Cardiac muscle cell (in vitro differentiated cells and primary cell): ENCODE measurements at regions not wholly inside any gene's neighbourhood (a gene's known extent, or its start where the extent isn't known, plus 50 kb on each side); places are given as distances from the start of the nearest gene placed in this dataset.
"Not testable (repeated sequence)": the region's sequence is repeated elsewhere in the genome, so short reads cannot be mapped to it uniquely, and the experiment has no call there.

Experiments
- DNase-seq, 2 donors: peaks; one replicate each; pipeline versions ENCODE4 v3.0.0 to v3.0.0-alpha.2; 2010 to 2017; ENCODE audit warnings: low read depth in 1 of 2, low spot score in 1 of 2
- H3K27ac ChIP-seq: fragments of 200-600 bp; sonication (generic); 2 replicates; pipeline ENCODE4 v1.5.1; 2016
- H3K27me3 ChIP-seq: fragments of 200-600 bp; sonication (generic); 2 replicates; pipeline ENCODE4 v1.6.0; 2016; ENCODE audit warnings: control low read depth
- H3K36me3 ChIP-seq: fragments of 200-600 bp; sonication (generic); 2 replicates; pipeline ENCODE4 v1.5.1; 2016; ENCODE audit warnings: control low read depth
- H3K4me1 ChIP-seq: fragments of 200-600 bp; sonication (generic); 2 replicates; pipeline ENCODE4 v1.8.1; 2017; ENCODE audit warnings: low read depth, mild to moderate bottlenecking, mixed run types
- H3K4me3 ChIP-seq: fragments of 200-600 bp; sonication (generic); 2 replicates; pipeline ENCODE4 v1.5.1; 2016; ENCODE audit warnings: mild to moderate bottlenecking
- H3K9me3 ChIP-seq: fragments of 200-600 bp; sonication (generic); 2 replicates; pipeline ENCODE4 v1.5.1; 2017; ENCODE audit warnings: low read depth, mild to moderate bottlenecking, control low read depth
- TF ChIP-seq, protein P1 (sequence below): IDR thresholded peaks from 2 replicates; pipeline ENCODE4 v1.5.1; 2012; ENCODE audit warnings: low read depth, mild to moderate bottlenecking, low read length

DNA sequence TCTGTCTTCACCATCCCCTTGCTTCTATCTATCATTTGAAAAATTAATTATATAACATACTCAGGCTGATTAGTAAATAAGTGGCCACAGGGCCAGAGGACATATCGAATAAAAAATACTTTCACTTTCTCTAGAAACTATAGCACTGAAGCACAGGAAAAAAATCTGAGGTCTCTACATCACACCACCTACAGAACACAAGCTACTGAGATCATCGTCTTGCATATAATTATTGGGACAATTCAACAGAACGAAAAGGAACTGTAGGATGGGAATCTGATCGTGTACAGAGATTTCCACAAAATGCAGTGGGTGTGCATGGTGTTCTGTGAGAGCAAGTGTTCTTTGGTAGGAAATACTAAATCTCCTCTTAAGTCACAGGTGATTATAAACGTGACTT is 289.6 kb upstream of the ERCC4 start:
- Histone ChIP-seq H3K4me1 (no peaks in the 10 kb centered on the region), H3K4me3 (no peak overlapping the region), H3K36me3 (no peaks in the 10 kb centered on the region), H3K27ac (no peak overlapping the region), H3K27me3 (no peaks in the 10 kb centered on the region), H3K9me3 (no peaks in the 10 kb centered on the region)
- DNase-seq = no peak
- TF ChIP-seq, protein P1, sequence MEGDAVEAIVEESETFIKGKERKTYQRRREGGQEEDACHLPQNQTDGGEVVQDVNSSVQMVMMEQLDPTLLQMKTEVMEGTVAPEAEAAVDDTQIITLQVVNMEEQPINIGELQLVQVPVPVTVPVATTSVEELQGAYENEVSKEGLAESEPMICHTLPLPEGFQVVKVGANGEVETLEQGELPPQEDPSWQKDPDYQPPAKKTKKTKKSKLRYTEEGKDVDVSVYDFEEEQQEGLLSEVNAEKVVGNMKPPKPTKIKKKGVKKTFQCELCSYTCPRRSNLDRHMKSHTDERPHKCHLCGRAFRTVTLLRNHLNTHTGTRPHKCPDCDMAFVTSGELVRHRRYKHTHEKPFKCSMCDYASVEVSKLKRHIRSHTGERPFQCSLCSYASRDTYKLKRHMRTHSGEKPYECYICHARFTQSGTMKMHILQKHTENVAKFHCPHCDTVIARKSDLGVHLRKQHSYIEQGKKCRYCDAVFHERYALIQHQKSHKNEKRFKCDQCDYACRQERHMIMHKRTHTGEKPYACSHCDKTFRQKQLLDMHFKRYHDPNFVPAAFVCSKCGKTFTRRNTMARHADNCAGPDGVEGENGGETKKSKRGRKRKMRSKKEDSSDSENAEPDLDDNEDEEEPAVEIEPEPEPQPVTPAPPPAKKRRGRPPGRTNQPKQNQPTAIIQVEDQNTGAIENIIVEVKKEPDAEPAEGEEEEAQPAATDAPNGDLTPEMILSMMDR = no peak

DNA sequence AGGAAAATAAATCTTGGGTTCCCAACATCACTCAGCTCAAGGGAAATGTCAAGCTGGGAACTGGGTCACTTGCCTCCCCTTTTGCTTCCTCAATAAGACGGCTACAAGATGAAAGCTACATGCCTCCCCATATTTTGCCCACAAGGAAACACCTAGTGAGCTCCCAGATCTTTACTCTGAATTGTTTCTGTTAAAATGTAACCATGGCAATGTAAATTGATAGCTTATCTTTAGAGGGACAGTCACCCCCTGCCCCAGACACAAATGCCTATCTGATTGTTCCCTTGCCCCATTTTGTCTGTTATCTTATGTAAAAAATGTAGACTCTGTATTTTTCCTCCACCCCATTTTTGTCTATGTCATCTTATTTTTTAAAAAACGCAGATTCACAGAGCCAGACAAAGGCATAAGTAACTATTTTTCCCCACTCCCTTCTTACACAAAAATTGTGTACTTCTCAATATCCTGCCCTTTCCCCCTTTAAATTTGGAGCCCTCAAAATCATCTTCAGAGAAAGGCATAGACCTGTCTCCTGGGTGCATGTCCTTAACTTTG is 288.7 kb upstream of the ERCC4 start:
- H3K9me3 ChIP-seq = no peaks in the 10 kb centered on the region
- DNase-seq = no peak
- TF ChIP-seq, protein P1 = no peak
- H3K4me3 ChIP-seq = no peak overlapping the region
- H3K36me3 ChIP-seq = no peaks in the 10 kb centered on the region
- no peaks in the 10 kb centered on the region for H3K27me3 ChIP-seq
- H3K27ac ChIP-seq = no peak overlapping the region
- no peaks in the 10 kb centered on the region for H3K4me1 ChIP-seq

DNA sequence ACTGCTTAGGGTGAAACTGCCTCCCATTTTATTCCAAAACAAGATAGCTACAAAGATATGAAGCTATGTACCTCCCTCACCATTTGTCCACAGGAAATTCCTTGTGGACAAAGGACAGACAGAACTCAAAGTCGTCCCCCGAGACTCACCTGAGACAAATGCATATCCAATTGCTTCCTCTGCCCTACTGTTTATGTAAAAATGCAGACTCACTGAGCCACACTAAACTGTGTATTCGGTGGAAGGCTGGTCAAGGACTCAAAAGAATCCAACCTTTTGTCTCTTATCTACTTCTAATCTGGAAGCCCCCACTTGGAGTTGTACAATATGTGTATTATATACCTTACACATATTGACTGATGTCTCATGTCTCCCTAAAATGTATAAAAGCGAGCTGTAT is 288.0 kb upstream of the ERCC4 start:
- H3K27me3 ChIP-seq = no peaks in the 10 kb centered on the region
- H3K4me1 ChIP-seq = no peaks in the 10 kb centered on the region
- no peak overlapping the region for H3K27ac ChIP-seq
- no peaks in the 10 kb centered on the region for H3K36me3 ChIP-seq
- TF ChIP-seq, protein P1 = no peak
- H3K9me3 ChIP-seq = no peaks in the 10 kb centered on the region
- no peak overlapping the region for H3K4me3 ChIP-seq
- DNase-seq = no peak

DNA sequence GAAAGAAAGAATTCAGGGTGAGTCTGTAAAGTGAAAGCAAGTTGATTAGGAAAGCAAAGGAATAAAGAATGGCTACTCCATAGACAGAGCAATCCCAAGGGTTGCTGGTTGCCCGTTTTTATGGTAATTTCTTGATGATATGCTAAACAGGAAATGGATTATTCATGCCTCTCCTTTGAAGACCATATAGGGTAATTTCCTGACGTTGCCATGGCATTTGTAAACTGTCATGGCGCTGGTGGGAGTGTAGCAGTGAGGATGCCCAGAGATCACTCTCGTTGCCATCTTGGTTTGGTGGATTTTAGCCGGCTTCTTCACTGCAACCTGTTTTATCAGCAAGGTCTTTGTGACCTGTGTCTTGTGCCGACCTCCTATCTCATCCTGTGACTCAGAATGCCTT is 287.4 kb upstream of the ERCC4 start:
- H3K27ac ChIP-seq, H3K36me3 ChIP-seq, H3K4me1 ChIP-seq, DNase-seq, H3K9me3 ChIP-seq, H3K27me3 ChIP-seq, H3K4me3 ChIP-seq: not testable (repeated sequence)

DNA sequence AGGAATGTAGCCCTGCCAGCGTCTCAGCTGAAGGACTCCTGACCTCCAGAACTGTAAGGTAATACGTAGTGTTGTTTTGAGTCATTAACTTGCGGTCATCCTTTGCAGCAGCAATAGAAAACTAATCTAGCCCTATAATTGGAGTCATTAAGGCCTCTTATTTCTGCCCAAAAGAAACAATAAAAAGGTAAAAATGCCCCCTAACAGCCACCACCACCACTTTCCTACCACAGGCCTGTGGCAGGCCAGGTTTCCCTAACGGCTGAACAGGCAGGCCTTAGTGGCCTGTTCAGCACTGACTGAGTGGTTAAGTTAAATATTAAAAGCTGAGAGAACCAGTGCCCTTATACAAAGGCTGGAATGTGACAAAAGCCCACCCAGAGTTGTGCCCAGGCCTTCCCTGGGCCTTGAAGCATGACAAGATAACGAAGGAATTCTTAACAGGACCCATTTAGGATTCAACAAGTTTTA is 286.5 kb upstream of the ERCC4 start:
- Histone ChIP-seq H3K36me3 (no peaks in the 10 kb centered on the region), H3K27me3 (no peaks in the 10 kb centered on the region), H3K4me3 (no peak overlapping the region), H3K9me3 (no peaks in the 10 kb centered on the region), H3K4me1 (no peaks in the 10 kb centered on the region), H3K27ac (no peak overlapping the region)
- peak in 1 of 2 donors; percentile 1 for DNase-seq
- TF ChIP-seq, protein P1 = no peak

DNA sequence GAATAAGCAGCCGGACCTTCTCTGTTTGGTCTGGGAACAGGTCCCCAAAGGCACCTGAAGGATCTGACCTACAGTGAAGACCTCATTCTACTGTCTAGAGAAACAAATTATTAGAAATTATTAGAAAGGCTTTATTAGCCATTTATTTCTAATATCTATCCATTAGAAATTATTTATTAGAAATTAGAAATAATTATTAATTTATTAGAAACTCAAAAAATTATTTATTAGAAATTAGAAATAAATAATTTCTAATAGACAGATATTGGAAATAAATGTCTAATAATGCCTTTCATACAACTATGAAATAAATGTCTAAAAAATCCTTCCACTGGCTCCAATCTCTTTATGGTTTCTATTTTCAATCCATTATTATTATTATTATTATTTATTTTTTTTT is 285.7 kb upstream of the ERCC4 start:
- no peak for DNase-seq
- TF ChIP-seq, protein P1 = no peak
- no peaks in the 10 kb centered on the region for H3K27me3 ChIP-seq
- H3K9me3 ChIP-seq = no peaks in the 10 kb centered on the region
- H3K4me3 ChIP-seq = no peak overlapping the region
- no peaks in the 10 kb centered on the region for H3K4me1 ChIP-seq
- no peaks in the 10 kb centered on the region for H3K36me3 ChIP-seq
- H3K27ac ChIP-seq = no peak overlapping the region
